ENCODE measurements at regions not wholly inside any gene's neighbourhood (a gene's known extent, or its start where the extent isn't known, plus 50 kb on each side); places are given as distances from the start of the nearest gene placed in this dataset.

DNA sequence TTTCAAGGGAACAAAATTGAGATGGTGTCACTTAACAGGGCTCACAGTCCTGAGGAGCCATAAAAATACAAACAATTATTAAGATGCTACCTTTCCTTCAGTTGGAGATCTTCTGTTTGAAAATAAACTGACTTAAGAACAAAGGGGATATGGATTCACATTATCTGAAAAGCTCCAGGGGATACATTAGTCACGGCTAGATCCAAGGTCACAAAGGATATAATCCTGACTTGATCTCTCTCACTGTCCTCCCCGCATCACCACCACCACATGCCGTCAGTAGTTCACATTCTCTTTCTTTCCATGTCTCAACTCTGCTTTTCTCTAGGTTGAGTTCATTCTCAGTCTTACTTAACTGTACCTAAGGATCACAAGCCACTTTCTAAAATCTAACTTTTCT lies 530.4 kb upstream of the MARCKS start:
- DNase-seq = no peak

DNA sequence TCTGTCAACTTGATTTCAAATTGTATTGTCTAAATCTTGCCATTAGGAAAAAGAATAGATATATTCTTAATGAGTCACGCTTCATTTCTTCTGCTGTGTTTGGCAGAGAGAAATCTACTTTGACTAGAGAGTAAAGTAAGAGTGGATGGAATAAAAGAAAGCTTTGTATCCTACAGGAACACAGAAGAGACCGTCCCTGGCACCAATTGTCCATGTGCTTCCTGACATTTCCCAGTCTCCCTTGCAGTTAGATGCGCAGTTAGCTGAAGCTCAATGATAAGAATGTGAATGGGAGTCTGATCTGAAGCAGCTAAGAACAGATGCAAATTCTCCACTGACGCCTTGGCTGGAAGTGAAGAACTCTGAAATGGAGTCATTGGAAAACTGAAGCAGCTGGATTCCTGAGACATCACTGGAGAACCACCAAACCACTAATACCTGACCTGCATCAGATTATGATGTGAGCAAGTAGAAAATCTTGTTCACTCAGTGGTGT lies 528.2 kb upstream of the MARCKS start:
- no peak for DNase-seq

DNA sequence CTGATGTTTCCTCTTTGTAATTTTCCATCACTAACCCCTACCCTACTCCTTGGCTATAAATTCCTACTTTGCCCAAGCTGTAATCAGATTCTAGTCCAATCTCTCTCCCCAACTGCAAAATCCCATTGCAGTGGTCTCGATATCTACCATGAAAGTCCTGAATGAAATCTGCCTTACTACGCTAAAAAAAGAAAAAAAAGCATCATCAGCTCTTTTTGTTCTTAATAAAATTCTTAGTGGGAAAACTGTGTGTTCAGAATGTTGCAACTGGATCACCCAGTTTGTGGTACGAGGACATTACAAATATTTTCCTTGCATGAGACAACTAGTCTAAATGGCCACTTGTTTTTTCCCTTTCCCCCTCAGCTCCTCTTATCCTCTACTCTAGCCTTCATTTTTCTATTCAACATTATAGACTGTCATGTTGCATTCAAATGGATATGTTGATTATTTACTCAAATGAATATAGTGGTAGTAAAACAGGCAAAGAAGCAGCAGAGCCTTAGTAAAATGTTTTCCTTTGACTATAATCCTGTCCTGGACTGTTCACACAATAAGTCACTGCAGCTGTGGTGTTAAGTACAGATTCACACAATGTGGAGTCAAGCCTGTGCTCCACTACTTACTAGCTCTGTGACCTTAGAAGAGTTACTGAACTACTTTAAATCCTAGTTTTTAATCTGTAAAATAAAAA lies 527.1 kb upstream of the MARCKS start:
- no peak for DNase-seq

DNA sequence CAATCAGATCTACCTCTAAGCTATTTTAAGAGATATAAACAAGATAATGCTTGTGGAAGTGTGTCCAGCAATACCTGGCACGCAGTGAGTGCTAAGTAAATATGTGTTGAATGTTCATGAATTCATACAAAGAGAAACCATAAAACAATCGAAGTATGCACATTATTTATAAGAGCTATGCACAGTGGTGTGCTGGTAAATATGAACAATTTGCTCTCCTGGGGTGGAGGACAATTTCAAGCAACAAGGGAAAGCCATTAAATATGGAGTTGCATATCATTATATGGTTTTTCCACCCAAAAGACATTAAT lies 526.6 kb upstream of the MARCKS start:
- DNase-seq = no peak

DNA sequence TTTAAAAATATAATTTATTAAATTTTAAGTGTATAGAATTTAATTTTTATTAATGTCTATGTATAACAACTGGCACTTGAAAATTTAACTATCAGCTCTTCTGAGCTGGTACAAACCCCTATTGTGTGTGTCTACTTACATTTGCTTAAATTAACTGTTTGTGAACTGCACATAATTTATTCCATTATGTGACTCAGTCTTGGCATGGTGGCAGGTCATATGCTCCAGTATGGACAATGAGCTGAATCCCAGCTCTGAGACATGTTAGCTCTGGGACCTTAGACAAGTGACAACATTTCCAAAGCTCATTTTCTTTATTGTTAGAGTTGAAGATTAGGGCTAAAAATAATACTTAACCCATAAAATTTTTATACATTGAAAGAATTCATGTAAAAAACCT lies 526.1 kb upstream of the MARCKS start:
- DNase-seq = no peak

DNA sequence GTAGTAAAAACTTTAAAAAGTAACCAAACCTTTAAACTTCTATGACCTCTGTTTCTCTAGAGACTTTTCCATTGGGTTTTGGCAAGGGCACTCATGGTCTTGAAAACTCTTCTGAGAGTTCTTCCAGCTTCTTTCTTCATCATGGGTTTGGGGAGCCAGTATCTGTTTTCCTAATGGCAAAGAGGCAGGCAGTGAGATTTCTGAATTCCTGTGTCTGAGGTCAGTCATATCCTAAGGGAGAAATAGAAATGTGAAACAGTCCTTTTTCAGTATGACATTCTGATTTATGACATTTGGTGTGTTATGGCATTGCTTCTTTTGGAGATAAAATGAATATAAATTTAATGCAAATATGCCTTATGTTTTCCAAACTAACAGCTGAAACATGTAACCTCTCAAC lies 518.5 kb upstream of the MARCKS start:
- DNase-seq = no peak

DNA sequence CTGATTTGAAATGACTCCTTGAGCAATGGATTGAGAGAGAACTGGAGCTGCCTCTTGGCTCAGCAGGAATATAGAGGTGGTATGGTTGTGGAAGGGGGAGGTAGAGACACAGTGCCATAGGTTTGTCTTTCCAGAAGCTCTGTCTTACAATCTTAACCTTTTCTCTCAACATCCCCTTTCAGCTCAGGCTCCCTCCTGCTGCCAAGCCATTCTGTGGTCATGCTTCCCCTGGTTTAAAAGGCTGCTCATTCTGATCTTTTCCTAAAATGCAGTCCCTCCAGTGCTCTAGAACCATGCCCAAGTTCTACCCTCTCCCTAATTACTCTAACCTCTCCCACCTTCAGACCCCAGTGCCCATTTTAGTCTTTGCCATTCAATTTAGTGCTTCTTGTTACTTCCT lies 517.9 kb upstream of the MARCKS start:
- no peak for DNase-seq

DNA sequence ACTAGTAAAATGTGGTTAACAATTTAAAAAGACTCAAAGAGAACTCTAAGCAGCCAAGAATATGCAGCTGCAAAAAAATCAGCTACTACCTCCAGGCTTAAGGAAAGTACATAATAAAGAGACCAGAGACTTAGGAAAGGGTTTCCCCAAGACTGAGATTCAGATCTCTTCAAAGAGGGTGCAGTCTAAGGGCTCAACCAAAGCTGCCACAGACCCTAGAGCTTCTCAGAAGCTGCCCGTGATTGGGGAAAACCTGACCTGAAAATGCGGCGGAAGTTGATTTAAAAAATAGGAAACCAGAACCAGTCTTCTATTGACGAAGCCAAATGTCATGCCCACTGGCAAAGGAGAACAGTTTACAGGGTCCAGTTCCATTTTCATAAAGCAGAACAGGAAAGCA lies 516.8 kb upstream of the MARCKS start:
- DNase-seq = no peak

DNA sequence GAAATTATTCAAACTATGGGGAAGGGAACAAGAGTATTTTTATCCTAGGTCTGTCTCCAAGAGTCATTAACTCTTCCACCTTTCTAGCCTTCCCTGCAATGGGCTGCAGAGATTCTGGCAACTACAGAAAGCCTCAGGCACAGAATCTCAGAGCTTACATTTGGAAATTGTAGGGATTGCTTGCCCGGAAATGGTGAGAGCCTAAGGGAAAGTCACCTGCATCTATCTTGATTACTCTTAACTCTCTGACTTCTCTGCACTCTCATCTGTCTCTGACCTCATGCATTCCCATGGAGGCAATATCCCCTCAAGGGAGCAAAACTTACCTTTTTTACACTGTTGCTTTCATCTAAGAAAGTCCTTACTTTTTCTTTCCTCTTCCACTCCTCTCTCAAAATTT lies 513.2 kb upstream of the MARCKS start:
- no peak for DNase-seq

DNA sequence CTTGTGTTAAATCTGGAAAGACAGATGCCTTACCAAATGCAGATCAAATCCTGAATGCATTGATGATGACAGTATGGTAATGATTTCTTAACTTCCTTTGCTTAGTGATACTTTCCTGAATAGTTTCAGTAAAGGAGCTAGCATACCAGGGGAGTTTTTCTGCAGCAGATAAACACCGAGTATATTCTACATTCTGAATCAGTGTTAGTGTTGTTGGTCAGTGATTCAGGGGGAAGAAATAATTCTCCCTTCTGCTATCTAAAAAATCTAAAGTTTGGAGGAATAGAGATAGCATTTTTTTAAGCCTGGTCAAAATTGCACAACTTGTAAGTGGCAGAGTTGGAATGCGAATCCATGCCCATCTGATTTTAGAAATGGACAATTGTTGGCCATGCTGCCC lies 512.2 kb upstream of the MARCKS start:
- no peak for DNase-seq

DNA sequence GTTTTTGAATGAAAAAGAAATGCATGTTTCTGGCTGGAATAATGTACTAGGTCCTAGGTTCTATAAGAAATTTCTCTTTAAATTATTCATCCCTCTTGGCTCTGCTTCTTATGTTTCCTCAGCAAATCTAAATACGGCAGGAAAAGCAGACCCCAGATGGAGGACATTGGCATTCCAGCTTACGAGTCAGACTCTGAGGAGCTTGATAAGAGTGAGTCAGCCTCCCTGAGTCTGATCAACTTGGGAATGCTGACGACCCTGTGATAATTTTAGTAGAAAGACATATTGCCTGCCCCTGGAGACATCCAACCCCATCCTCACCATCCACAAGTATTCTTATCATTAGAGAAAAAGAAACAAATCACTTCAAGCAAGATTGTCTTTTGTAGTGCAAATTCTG lies 509.7 kb upstream of the MARCKS start:
- DNase-seq = no peak

DNA sequence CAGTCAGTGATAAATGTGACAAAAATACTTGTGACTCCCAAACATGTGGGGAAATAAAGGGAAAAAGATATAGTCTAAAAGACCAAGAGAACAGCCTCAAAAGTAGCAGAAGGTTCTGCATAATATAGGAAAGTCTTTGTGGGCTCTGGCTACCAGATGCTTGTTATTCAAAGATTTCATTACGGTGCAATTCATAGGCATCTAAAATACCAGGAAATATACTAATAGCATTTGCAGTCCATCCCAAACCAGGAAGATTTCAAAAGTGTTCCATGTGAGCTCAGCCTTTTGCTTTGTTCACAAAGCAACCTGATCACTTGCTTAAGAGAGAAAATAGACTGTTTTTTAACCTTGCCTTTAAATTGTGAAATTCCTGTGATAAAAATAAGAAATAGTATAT lies 506.7 kb upstream of the MARCKS start:
- no peak for DNase-seq

DNA sequence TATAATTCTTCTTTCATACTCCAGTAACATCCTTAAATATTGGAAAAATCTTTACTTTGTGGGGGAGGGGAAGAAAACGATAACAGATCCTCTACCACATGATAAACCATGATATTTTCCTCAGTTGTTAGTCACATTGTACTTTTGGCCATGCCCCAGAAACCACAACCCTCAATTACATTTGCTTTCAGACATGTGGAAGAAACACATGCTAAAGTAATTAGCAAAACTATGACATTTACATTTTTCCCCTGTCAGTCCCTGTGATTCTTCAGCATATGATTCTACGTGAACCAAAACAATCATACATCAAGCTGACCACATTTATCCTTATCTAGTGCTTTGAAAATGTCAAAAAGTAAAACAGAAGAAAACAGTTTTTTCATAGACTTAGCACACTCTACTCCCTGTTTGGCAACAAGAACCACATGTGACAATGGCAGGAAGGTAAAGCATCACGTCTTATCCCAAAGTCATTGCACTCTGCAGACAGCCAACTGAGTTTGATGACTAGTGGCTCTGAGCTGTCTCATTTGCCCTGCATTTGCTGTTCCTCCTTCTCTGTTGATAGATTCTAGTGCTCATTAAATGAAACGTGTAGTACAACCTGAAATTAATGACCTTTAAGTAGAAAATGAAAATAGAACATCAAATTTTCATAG lies 505.8 kb upstream of the MARCKS start:
- DNase-seq = no peak

DNA sequence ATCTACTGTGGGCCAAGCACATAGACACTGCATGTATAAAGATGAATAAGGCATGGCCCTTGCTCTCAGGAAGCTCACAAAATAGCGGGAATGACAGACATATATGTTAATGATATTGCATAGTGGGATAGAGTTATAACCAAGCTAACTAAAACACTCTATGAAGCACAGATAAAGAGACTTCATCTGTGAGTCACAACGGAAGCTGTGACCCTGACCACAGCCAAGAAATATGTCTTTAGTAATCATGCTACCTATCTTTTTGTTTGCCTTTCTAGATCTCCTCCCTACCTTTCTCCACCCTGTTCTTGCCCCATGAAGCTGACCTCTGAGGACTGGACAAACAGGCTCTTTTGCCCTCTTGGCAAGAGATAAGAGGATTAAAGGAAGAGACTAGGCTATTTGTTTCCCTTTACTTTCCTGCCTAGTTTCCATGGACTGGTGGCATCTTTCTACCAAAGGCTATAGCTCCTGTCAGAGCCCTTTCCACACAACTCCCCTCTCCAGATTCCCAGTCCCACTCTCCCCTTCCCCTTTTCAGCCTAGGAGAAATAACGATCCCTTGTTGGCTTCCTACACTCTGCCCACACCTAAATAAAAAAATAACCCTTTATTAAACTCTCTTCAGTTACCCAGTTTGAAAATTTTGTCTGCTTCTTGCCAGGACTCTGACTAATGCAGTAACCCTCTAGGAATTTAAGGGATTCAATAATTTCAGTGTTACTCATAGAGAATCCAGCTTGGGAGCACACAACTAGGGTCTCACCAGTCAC lies 504.9 kb upstream of the MARCKS start:
- DNase-seq = no peak

DNA sequence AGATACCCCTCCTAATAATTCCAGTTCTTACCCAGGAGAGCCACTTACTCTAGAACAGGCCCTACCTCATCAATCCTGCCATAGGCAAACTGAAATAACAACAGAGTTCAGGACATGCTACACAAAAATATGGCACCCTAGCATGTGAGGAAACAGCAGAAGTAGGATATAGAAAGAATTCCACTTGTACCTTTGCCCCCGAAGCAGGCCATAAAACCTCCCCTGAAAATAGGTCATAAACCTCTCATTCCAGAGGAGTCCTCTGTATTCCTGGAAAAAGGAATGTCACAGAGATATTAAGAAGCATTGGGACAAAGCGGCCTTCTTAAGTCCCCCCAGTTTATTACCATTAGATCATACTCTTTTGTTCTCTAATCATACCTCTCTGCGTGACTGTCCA lies 504.3 kb upstream of the MARCKS start:
- DNase-seq = no peak

DNA sequence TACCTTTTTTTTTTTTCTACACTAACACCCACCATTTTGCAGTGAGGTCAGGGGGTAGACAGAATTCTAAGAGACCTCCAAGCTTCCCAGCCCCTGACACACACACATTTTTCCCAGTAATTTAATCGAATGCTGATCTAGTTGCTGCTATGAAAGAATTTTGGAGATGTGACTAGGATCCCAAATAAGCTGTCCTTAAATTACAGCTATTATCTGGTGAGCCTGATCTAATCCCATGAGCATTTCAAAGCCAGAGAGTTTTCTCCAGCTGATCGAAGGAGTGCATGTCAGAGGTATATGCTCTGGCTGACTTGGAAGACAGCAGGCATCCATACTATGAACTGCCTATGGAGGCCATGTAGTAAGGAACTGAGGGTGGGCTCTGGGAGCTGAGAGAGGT lies 503.8 kb upstream of the MARCKS start:
- DNase-seq = no peak

DNA sequence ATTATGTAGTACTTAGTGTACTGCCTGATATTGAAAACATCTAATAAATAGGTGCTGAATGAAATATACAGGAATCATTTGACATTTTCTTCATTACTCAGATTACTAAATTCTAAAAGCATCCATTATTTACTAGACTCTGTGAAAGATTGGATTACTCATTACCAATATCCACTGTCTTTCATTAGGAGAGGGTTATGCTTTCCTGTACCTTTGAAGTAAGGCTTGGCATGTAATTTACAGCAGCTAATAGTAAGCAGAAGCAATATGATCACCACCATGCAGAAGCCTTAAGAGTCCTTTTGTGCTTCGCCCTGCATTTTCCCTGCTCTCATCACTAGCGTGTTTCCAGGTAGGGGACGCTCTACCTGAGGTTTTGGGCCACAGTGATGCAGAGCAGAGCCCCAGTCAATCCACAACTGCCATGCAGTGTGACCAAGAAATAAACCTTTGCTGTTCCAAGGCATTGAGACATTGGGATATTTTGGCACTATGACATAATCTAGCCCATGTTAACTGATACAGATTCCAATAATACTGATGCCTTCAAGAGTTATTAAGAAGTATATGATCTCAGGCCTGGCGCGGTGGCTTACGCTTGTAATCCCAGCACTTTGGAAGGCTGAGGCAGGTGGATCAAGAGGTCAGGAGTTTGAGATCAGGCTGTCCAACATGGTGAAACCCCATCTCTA lies 502.8 kb upstream of the MARCKS start:
- no peak for DNase-seq

DNA sequence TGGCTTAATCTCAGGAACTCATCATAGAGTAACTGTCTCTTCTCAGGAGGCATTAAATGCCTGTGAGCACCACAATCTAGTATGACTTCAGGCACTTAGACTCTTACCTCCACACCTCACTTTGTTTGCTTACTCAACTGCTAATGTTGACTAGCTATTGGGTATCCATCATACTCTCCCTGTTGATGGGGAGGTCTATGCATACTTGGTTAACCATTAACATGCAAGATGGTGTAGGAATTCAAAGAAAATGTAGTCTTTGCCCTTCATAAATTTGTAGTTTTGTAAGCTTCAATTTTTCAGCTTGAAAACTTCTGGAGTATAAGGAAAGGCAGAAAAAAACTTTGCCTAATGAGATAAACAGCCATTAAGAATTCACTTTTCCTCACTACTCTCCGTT lies 501.0 kb upstream of the MARCKS start:
- no peak for DNase-seq

DNA sequence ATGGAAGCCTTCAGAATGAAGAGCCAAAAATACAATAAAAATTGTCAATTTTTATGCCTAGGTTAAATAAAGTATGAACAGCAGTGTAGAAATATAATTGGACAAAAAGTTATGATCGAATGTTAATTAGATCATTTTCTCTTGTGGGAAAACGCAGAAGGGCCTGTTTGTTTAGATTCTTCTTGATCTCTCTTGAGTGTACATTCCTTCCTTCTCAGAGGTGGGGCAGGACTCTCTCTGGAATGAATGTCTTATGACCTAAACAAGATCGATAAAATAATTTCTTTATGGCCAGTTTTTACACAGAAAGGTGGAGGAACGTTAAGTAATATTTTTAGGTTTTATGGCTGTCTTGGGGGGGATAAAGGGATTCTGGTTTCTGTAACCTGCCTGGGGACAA lies 500.1 kb upstream of the MARCKS start:
- DNase-seq = no peak

DNA sequence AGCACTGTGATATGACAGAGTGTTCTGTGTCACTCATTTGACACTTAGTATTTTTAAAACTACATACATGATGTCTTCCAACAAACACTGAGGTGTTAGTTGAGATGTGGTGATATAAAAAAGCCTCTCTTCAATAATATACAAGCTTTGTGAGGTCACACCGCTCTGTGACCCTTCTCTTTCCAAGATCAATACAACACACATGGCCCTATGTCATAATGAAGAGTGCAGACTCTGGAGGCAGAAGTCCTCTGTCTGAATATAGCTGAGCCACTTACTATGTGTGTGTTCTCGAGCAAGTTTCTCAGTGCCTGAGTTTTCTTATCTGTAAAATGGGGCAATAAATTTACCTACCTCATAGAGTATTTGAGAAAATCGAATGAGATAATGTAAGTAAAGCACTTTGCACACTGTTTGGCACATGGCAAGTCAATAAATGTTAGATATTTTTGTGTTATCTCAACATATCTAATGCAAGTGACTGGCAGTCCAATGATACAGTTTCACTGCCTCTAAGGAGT lies 499.0 kb upstream of the MARCKS start:
- no peak for DNase-seq

DNA sequence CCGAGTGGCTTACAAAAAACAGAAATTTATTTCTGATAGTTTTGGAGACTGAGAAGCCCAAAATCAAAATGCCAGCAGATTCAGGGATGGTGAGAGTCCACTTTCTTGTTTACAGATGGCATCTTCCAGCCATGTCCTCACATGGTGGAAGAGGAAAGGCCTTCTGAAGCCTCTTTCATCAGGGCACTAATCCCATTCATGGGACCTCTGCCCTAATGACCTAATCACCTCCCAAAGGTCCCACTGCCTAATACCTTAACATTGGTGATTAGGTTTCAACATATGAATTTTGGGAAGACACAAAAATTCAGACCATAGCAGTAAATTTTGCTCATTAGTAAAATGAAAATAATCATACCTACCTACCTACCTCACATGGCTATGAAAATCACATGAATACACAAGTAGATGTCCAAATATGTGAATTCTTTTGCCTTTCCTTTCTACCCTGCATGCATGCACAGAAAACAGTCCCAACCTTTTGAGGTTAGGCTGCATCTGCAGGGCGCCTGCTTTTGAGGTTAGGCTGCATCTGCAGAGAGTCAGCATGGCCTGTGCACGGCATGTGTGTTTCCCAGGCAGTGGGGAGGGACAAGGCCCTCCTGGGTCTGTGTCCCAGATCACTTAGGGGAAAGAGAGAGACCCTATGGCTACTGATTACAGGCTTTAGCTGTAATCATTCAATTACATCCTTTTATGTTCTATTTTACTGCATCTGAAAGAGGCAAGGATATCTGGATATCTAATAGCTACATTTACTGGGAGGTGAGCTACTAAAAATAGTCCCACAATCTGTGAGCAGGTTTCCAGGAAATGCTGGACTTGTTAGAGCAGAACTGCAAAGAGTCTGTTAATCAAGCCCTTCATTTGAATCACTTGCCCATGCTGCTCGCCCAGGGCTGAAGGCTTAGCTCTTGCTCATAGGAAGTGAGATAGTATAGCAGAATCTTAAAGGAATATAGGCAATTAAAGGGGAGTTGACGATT lies 497.7 kb upstream of the MARCKS start:
- no peak for DNase-seq

DNA sequence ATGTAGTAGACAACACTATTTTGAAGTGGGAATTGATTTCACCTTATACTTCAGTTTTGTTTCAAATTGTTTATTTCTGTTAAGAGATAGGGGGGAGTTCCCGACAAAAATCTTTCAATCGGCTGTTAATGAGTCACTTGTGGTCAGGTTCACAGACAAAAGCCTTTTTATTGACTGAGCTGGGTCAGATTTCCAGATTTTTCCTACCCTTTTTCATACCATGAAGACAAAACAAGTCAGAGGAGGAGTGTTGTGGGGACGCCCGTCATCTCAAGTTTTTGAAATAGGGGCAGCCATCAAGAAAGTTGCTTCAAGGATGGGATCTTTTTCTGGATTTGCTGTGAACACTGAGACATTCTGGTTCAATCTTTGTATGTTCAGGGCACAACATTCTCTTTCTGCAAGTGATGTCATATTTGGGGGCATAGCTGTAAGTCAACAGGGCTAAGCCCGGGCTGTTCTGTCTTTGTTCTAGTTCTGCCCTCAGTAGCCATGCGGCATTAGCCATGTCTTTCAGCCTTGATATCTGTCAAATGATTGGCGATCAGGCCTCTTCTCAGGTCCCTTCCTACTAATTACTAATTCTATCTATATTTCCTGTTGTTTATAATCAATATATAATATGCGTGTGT lies 496.0 kb upstream of the MARCKS start:
- no peak for DNase-seq
